GM12865 (cell line): ENCODE measurements at regions not wholly inside any gene's neighbourhood (a gene's known extent, or its start where the extent isn't known, plus 50 kb on each side); places are given as distances from the start of the nearest gene placed in this dataset.
A peak's percentile ranks its signal among the peaks of the same experiment; 100 is the strongest.

Experiments used
- DNase-seq: peaks from one replicate; pipeline ENCODE4 v3.0.0; 2010; ENCODE audit warnings: low read depth
- H3K4me3 ChIP-seq: 2 replicates; pipeline ENCODE4 v1.5.1; 2011; ENCODE audit warnings: mild to moderate bottlenecking, low read depth, low read length, control low read depth
- TF ChIP-seq, protein P1 (sequence below): IDR thresholded peaks from 2 replicates; pipeline ENCODE4 v1.5.1; 2011; ENCODE audit warnings: low read length, control low read depth, low read depth, inconsistent platforms; ENCODE audit not compliant: insufficient read depth; ENCODE audit errors: missing control alignments

DNA sequence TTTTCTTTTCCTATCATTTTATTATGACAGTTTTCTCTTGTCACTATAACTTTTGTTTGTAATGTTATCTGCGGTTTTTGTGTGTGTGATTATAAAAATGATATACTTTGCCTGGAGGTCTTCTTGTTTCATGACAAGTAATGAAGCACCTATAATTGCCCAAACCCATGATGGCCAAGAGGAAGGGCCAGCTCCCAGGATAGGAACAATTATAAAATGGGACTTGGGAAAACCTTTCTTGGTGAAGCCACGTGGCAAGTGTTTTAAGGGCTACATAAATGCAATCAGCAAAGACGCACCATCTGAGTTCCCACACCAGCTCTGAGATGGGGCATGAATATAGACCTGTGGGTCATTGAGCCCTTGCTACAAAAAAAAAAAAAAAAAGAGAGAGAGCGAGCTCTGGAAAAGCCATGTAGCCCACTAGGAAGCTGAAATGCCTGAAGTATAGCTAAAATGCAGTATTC lies 462.6 kb upstream of the RUNX1 start:
- no peak for DNase-seq
- TF ChIP-seq, protein P1, sequence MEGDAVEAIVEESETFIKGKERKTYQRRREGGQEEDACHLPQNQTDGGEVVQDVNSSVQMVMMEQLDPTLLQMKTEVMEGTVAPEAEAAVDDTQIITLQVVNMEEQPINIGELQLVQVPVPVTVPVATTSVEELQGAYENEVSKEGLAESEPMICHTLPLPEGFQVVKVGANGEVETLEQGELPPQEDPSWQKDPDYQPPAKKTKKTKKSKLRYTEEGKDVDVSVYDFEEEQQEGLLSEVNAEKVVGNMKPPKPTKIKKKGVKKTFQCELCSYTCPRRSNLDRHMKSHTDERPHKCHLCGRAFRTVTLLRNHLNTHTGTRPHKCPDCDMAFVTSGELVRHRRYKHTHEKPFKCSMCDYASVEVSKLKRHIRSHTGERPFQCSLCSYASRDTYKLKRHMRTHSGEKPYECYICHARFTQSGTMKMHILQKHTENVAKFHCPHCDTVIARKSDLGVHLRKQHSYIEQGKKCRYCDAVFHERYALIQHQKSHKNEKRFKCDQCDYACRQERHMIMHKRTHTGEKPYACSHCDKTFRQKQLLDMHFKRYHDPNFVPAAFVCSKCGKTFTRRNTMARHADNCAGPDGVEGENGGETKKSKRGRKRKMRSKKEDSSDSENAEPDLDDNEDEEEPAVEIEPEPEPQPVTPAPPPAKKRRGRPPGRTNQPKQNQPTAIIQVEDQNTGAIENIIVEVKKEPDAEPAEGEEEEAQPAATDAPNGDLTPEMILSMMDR, result no peak
- H3K4me3 ChIP-seq, result no peak overlapping the region

DNA sequence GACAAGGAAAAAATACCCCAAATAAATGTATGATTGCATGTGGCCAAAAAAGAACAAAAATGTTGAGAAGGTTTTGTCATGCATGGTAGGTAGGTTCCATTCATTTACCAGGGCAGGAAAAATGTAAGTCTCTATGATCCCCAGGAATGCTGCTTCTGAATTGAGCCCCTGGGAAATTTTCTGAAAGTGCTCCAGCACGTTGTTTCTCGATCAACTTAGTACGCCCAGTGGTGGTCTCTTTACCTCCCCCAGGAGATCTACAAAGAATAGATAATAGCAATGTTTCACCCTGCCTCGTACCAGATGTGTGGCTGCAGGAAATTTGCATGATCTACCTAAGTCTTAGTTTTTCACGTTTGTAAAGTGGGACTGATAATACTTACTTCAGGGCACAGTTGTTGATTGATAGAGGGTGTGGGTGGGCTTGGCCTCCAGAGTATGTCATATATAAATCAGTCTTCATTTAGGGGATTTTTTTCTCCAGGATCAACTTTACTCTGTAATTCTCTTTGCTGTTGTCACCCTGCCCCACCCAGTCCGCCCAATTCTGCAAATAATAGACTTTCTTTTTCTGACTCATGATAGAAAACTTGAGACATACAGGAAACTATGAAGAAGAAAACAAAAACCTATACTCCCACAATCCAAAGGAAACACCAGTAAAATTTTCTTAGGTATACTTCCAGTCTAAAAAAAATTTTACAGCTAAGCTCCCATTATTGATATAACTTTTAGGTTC lies 462.0 kb upstream of the RUNX1 start:
- no peak overlapping the region for H3K4me3 ChIP-seq
- DNase-seq, result no peak
- TF ChIP-seq, protein P1, result no peak

DNA sequence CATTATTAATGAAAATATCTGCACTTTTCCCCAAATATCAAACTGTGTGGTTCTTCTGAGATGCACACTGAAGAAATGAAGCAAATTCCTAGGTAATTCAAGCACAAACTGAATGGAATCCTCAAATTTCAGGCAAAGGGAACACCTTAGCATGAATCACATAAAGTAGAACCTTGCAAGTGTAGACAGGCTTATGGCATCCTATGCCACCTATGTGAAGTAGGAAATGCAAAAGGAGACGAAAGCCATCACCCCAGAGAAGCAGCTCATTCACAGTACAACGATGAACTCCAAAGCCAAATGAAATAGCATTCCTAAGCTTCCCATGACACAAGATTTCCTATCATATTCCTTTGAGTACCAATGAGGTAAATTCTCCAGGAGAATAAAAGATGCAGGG lies 461.2 kb upstream of the RUNX1 start:
- TF ChIP-seq, protein P1, result no peak
- H3K4me3 ChIP-seq, result no peak overlapping the region
- no peak for DNase-seq

DNA sequence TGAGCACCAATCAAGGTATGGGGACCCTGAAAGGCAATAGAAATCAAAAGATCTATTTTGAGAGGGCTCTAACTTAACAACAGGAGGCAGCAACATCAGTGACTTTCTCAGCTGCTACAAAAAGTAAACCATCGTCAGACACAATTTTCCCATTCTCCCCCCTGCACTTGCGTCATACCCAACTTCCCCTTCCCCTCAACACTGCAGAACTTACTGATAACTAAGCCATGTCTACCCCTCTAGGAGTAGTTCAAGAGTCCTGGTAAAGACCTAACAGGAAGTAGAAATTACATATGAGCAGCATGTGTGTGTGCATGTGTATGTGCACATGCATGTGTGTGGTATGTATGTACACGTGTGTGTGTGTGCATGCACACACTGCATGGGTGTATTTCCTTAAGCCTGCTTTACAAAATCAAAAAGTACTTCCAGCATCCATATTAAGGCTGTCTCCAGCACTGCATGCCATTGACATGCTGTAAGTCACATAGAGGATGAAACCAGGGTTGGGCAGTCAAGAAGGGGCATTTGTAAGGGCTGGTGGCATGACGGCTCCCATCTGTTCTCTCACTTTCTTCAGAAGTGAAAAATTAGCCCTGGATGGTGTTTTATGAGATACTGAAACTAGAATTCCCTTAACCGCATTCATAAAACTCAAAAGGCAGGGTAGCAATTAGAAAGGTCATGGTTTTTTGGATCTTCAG lies 460.1 kb upstream of the RUNX1 start:
- H3K4me3 ChIP-seq, result no peak overlapping the region
- TF ChIP-seq, protein P1, result no peak
- no peak for DNase-seq

DNA sequence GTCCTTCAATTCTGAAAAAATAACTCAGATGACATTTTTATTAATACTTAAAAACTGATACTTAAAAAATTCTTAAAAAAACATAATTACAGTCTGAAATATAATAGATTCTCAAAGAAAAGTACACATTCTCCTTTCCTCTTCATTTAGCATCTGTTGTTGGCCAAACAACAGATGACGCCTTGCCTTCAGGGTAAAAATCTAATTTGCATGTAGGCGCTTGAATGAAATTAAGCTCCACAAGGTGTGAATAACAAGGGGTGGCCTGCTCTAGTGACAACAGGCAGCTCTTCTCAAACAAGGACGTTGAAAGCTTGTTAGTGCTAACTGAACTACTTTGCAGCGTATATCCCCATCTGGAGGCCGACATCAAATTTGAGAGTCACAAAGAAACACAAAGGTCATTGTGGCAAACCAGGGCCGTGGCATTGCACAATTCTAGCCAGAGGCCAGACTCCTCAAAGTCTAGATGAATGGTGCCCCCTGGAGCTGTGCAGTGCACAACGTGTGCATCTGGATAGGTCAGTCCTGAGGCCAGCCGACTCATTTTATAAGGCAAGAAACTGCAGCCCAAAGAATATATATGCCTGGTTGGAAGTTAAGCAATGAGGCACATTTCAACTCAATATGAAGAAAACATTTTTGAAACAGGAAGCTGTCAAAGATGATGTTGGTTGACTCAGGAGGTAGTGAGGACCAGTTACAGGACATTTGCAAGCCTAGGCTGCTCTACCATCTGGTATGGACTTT lies 459.2 kb upstream of the RUNX1 start:
- DNase-seq, result peak; percentile 7
- TF ChIP-seq, protein P1, result no peak
- H3K4me3 ChIP-seq, result no peak overlapping the region

DNA sequence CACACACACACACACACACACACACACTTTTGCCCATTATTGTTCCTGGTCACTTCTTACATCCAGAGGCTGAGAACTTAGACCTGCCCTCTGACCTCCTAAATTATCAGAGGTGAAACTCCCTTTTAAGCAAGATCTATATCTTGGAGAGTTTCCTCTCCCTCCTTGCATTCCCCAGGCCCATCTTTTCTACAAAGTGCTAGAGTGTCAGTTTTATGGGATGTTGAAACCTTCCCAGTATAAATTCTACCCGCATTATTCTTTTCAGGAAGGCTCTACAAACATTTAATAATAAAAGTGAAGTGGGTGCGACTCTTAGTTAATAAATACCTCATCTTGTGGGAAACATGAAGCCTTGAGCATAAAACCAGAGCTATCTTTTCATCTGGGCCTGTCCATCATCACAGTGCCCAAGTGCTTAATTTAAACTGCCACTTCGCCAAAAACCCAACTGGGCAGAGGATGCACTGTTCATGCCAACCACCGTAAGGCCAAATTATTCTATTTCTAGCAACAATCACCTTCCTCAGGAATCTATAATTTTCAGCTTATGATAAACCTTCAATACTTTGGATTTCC lies 458.2 kb upstream of the RUNX1 start:
- DNase-seq, result no peak
- no peak overlapping the region for H3K4me3 ChIP-seq
- TF ChIP-seq, protein P1, result no peak
